Upper lobe of left lung (tissue), 4 donors: ENCODE measurements at regions not wholly inside any gene's neighbourhood (a gene's known extent, or its start where the extent isn't known, plus 50 kb on each side); places are given as distances from the start of the nearest gene placed in this dataset.

ENCODE experiments used
- CTCF ChIP-seq, 6 experiments: fragments of 450-650 bp in 4 of 6; fragments of 200-600 bp in 2 of 6; sonication (generic) in 2 of 6; IDR thresholded peaks; one replicate each; pipeline ENCODE4 v1.5.1; 2016 to 2019; ENCODE audit warnings: antibody characterized with exemption in 6 of 6
- POLR2AphosphoS5 ChIP-seq, 2 donors: sonication (generic); formaldehyde crosslinking; IDR thresholded peaks; one replicate each; pipeline ENCODE4 v1.5.1; 2017; ENCODE audit warnings: antibody characterized with exemption in 2 of 2

GRCh38 chr20:50442512-50442911, 67.7 kb upstream of the PTPN1 start:
- no peak for TF ChIP-seq POLR2AphosphoS5 (IDR thresholded peaks at IDR 0.05)
- TF ChIP-seq CTCF (IDR thresholded peaks at IDR 0.05) = no peak
